Loucy (cell line): ENCODE measurements at regions not wholly inside any gene's neighbourhood (a gene's known extent, or its start where the extent isn't known, plus 50 kb on each side); places are given as distances from the start of the nearest gene placed in this dataset.

ENCODE experiments used
- H2AFZ ChIP-seq: fragments of 200-600 bp; sonication (generic); 2 replicates; pipeline ENCODE4 v1.6.0; 2016; ENCODE audit warnings: antibody characterized with exemption, mild to moderate bottlenecking, low read length, moderate library complexity
- H3F3A ChIP-seq: fragments of 200-600 bp; 2 replicates; pipeline ENCODE4 v1.6.0; 2016; ENCODE audit warnings: antibody characterized with exemption, low read depth, mild to moderate bottlenecking
- H3K27me3 ChIP-seq: fragments of 200-600 bp; sonication (generic); 2 replicates; pipeline ENCODE4 v1.6.1; 2014; ENCODE audit warnings: low read length, mild to moderate bottlenecking; ENCODE audit not compliant: insufficient read depth, poor library complexity, severe bottlenecking
- H3K36me3 ChIP-seq: fragments of 200-600 bp; sonication (generic); 2 replicates; pipeline ENCODE4 v1.6.1; 2016; ENCODE audit warnings: low read length; ENCODE audit not compliant: insufficient read depth
- H3K4me1 ChIP-seq: fragments of 200-600 bp; sonication (generic); 2 replicates; pipeline ENCODE4 v1.5.1; 2014; ENCODE audit warnings: low read length, mild to moderate bottlenecking; ENCODE audit not compliant: insufficient read depth, poor library complexity, severe bottlenecking
- H3K4me2 ChIP-seq: fragments of 200-600 bp; sonication (generic); 2 replicates; pipeline ENCODE4 v1.6.0; 2014; ENCODE audit warnings: antibody characterized with exemption, low read length, low read depth, mild to moderate bottlenecking; ENCODE audit not compliant: poor library complexity, severe bottlenecking
- H3K4me3 ChIP-seq: fragments of 200-600 bp; sonication (generic); 2 replicates; pipeline ENCODE4 v1.5.1; 2014; ENCODE audit warnings: low read length, mild to moderate bottlenecking, mixed read lengths; ENCODE audit not compliant: poor library complexity, severe bottlenecking
- H3K79me2 ChIP-seq: fragments of 200-600 bp; sonication (generic); 2 replicates; pipeline ENCODE4 v1.6.1; 2014; ENCODE audit warnings: low read length; ENCODE audit not compliant: insufficient read depth
- H3K9ac ChIP-seq: fragments of 200-600 bp; sonication (generic); 2 replicates; pipeline ENCODE4 v1.6.0; 2014; ENCODE audit warnings: mild to moderate bottlenecking, low read depth, low read length, moderate library complexity; ENCODE audit not compliant: poor library complexity, severe bottlenecking
- H3K9me2 ChIP-seq: fragments of 200-600 bp; sonication (generic); replicated peaks from 2 replicates; pipeline ENCODE4 v1.6.1; 2016; ENCODE audit warnings: low read depth, low read length, mixed read lengths
- H3K9me3 ChIP-seq: fragments of 200-600 bp; sonication (generic); 2 replicates; pipeline ENCODE4 v1.6.1; 2014; ENCODE audit warnings: mild to moderate bottlenecking, antibody characterized with exemption, low read length, low read depth; ENCODE audit not compliant: insufficient read depth
- H4K20me1 ChIP-seq: fragments of 200-600 bp; sonication (generic); 2 replicates; pipeline ENCODE4 v1.6.0; 2014; ENCODE audit warnings: antibody characterized with exemption, low read length, mild to moderate bottlenecking; ENCODE audit not compliant: insufficient read depth, poor library complexity, severe bottlenecking
- CTCF ChIP-seq: fragments of 200-600 bp; sonication (generic); conservative IDR thresholded peaks from 2 replicates; pipeline ENCODE4 v1.5.1; 2014; ENCODE audit warnings: mild to moderate bottlenecking, antibody characterized with exemption, low read length
- EZH2phosphoT487 ChIP-seq: fragments of 200-600 bp; IDR thresholded peaks from 2 replicates; pipeline ENCODE4 v1.6.1; 2018; ENCODE audit warnings: antibody characterized with exemption, mild to moderate bottlenecking, moderate library complexity, borderline replicate concordance

- H2AFZ ChIP-seq: no peak overlapping the region
- no peak overlapping the region for H3K4me2 ChIP-seq
- no peaks in the 10 kb centered on the region for H3K79me2 ChIP-seq
- no peak overlapping the region for H3K4me3 ChIP-seq
- H3K9me2 ChIP-seq: no peaks in the 10 kb centered on the region
- H3K27me3 ChIP-seq: no peaks in the 10 kb centered on the region
- no peak overlapping the region for H3K9ac ChIP-seq
- no peaks in the 10 kb centered on the region for H3K36me3 ChIP-seq
- no peaks in the 10 kb centered on the region for H4K20me1 ChIP-seq
- no peaks in the 10 kb centered on the region for H3F3A ChIP-seq
- H3K9me3 ChIP-seq: no peaks in the 10 kb centered on the region
- H3K4me1 ChIP-seq: no peaks in the 10 kb centered on the region
- TF ChIP-seq CTCF (no peak), EZH2phosphoT487 (no peak)
Measured at GRCh38 chr4:4687100-4687499, 145.3 kb upstream of the STX18 start.

GRCh38 chr4:4685810-4686795, 144.3 kb upstream of the STX18 start:
- TF ChIP-seq CTCF (no peak), EZH2phosphoT487 (no peak)
- no peaks in the 10 kb centered on the region for H3K4me1 ChIP-seq
- H3F3A ChIP-seq: no peaks in the 10 kb centered on the region
- no peaks in the 10 kb centered on the region for H4K20me1 ChIP-seq
- no peaks in the 10 kb centered on the region for H3K27me3 ChIP-seq
- H3K4me3 ChIP-seq: no peak overlapping the region
- H3K9me3 ChIP-seq: no peaks in the 10 kb centered on the region
- H3K9me2 ChIP-seq: no peaks in the 10 kb centered on the region
- H3K9ac ChIP-seq: no peak overlapping the region
- no peaks in the 10 kb centered on the region for H3K79me2 ChIP-seq
- no peak overlapping the region for H3K4me2 ChIP-seq
- H2AFZ ChIP-seq: no peak overlapping the region
- H3K36me3 ChIP-seq: no peaks in the 10 kb centered on the region

GRCh38 chr4:4681653-4682052, 139.8 kb upstream of the STX18 start:
- H3K4me2 ChIP-seq: no peak overlapping the region
- no peaks in the 10 kb centered on the region for H3K4me1 ChIP-seq
- H3F3A ChIP-seq: no peaks in the 10 kb centered on the region
- H3K27me3 ChIP-seq: no peaks in the 10 kb centered on the region
- no peaks in the 10 kb centered on the region for H3K79me2 ChIP-seq
- no peak overlapping the region for H3K4me3 ChIP-seq
- H3K9me2 ChIP-seq: no peaks in the 10 kb centered on the region
- H3K36me3 ChIP-seq: no peaks in the 10 kb centered on the region
- H3K9ac ChIP-seq: no peak overlapping the region
- H3K9me3 ChIP-seq: no peaks in the 10 kb centered on the region
- no peaks in the 10 kb centered on the region for H4K20me1 ChIP-seq
- TF ChIP-seq CTCF (no peak), EZH2phosphoT487 (no peak)
- H2AFZ ChIP-seq: no peak overlapping the region
